Chondrocyte (in vitro differentiated cells): ENCODE measurements at regions not wholly inside any gene's neighbourhood (a gene's known extent, or its start where the extent isn't known, plus 50 kb on each side); places are given as distances from the start of the nearest gene placed in this dataset.

Source experiments
- DNase-seq: peaks from one replicate; pipeline ENCODE4 v3.0.0; 2021; ENCODE audit warnings: mixed read lengths, low spot score
- H3K27ac Mint-ChIP-seq: one replicate; pipeline ENCODE4 v1.8.0; 2021; ENCODE audit warnings: mild to moderate bottlenecking, moderate library complexity, mixed read lengths; ENCODE audit not compliant: unreplicated experiment
- H3K27me3 Mint-ChIP-seq: 2 replicates; pipeline ENCODE4 v1.8.0; 2021; ENCODE audit warnings: low read depth, mixed read lengths
- H3K36me3 Mint-ChIP-seq: 2 replicates; pipeline ENCODE4 v1.8.0; 2021; ENCODE audit warnings: low read depth, mixed read lengths
- H3K4me1 Mint-ChIP-seq: 2 replicates; pipeline ENCODE4 v1.8.0; 2021; ENCODE audit warnings: low read depth, mild to moderate bottlenecking, mixed read lengths
- H3K4me3 Mint-ChIP-seq: one replicate; pipeline ENCODE4 v1.8.0; 2021; ENCODE audit warnings: mild to moderate bottlenecking, moderate library complexity, mixed read lengths; ENCODE audit not compliant: unreplicated experiment
- H3K9me3 Mint-ChIP-seq: 2 replicates; pipeline ENCODE4 v1.8.0; 2021; ENCODE audit warnings: low read depth, mixed read lengths
- TF ChIP-seq, protein P1 (sequence below): fragments of 200-600 bp; sonication (generic); IDR thresholded peaks from 2 replicates; pipeline ENCODE4 v1.5.0; 2021; ENCODE audit warnings: antibody characterized with exemption, mild to moderate bottlenecking, moderate library complexity

DNA sequence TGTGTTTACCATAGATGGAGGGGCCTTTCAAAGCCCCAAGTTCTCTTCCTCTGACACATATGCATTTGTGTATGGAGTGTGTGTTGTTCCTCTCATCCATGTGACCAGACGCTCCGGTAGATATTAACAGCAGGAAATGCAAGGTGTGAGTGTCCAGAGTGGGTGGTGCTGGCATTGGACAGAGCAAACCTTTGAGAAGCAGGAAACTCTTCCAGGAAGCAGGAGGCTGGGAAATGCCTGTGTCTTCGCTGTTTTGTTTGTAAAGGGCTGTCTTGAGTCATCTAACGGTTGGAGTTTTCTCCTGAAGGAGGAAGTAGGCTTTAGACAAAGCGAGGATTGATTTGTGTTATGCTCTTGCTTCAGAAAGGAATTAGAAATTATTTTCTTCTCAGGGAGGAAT lies 370.9 kb downstream of the PLK2 start:
- Mint-ChIP-seq H3K27ac (no peak overlapping the region), H3K27me3 (no peaks in the 10 kb centered on the region), H3K36me3 (no peaks in the 10 kb centered on the region), H3K4me3 (no peak overlapping the region), H3K4me1 (peaks cover 13% of the 10 kb centered on the region), H3K9me3 (no peaks in the 10 kb centered on the region)
- TF ChIP-seq, protein P1, sequence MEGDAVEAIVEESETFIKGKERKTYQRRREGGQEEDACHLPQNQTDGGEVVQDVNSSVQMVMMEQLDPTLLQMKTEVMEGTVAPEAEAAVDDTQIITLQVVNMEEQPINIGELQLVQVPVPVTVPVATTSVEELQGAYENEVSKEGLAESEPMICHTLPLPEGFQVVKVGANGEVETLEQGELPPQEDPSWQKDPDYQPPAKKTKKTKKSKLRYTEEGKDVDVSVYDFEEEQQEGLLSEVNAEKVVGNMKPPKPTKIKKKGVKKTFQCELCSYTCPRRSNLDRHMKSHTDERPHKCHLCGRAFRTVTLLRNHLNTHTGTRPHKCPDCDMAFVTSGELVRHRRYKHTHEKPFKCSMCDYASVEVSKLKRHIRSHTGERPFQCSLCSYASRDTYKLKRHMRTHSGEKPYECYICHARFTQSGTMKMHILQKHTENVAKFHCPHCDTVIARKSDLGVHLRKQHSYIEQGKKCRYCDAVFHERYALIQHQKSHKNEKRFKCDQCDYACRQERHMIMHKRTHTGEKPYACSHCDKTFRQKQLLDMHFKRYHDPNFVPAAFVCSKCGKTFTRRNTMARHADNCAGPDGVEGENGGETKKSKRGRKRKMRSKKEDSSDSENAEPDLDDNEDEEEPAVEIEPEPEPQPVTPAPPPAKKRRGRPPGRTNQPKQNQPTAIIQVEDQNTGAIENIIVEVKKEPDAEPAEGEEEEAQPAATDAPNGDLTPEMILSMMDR: no peak
- no peak for DNase-seq

DNA sequence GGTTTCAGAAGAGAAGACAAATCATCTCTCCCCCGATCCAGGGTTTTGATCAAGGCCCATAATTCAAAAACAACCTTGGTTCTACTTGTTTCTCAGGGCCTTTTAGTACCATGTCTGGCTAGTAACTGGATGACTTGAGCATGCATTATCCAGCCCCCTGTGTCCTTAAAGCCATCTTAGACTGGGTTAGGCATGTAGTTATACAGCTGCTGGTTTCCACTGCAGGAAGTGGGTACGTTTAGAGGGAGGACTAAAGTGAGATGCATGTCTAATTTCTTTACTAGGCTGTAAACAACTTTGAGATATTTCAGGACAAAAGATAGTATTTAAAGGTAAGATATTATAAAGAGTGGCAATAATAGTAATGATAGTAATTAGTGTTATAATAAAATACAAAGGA lies 372.0 kb downstream of the PLK2 start:
- TF ChIP-seq, protein P1: no peak
- DNase-seq: no peak
- Mint-ChIP-seq H3K36me3 (no peaks in the 10 kb centered on the region), H3K27me3 (no peaks in the 10 kb centered on the region), H3K4me3 (no peak overlapping the region), H3K27ac (no peak overlapping the region), H3K4me1 (peaks cover 13% of the 10 kb centered on the region), H3K9me3 (no peaks in the 10 kb centered on the region)

DNA sequence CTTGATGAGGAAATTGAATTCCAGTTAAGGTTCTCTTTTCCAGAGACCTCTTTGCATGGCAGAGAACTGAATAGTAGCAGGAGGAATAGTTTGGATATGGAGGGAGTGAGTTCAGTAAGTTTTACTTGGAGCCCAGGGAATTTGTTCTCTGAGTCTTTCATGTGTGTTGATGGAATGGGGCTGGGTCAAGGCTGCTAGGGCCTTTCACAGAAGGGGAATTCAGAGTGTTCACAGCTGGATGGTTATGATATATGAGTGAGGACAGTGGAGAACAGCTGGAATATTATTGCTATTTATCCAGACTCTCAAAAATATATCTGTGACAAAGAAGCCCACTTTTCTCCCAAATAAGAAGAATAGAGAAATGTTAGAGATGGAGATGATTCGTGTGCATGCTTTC lies 372.8 kb downstream of the PLK2 start:
- peaks cover 13% of the 10 kb centered on the region for H3K4me1 Mint-ChIP-seq
- TF ChIP-seq, protein P1: no peak
- H3K9me3 Mint-ChIP-seq: no peaks in the 10 kb centered on the region
- no peak overlapping the region for H3K27ac Mint-ChIP-seq
- DNase-seq: no peak
- no peaks in the 10 kb centered on the region for H3K27me3 Mint-ChIP-seq
- no peak overlapping the region for H3K4me3 Mint-ChIP-seq
- H3K36me3 Mint-ChIP-seq: no peaks in the 10 kb centered on the region

DNA sequence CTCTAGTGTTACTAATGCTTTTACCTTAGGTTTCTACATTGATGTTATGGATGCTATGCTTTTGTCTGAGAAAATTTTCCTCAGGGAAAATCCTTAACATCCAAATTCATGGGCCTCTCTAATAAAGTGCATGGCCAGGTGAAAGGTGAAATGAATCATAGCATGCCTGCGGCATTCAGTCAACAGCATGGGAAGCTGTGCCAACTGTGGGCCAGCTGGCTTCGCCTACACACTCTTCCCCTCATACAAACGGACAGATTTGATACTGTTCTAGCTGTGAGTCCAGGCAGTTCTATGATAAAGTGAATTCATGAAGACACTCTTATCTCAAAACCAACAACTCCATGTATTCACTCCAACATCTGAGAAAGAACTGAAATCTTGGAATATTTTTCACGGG lies 374.1 kb downstream of the PLK2 start:
- H3K4me3 Mint-ChIP-seq: no peak overlapping the region
- no peak for DNase-seq
- no peaks in the 10 kb centered on the region for H3K27me3 Mint-ChIP-seq
- no peak overlapping the region for H3K27ac Mint-ChIP-seq
- peaks cover 13% of the 10 kb centered on the region for H3K4me1 Mint-ChIP-seq
- TF ChIP-seq, protein P1: no peak
- no peaks in the 10 kb centered on the region for H3K9me3 Mint-ChIP-seq
- H3K36me3 Mint-ChIP-seq: no peaks in the 10 kb centered on the region

DNA sequence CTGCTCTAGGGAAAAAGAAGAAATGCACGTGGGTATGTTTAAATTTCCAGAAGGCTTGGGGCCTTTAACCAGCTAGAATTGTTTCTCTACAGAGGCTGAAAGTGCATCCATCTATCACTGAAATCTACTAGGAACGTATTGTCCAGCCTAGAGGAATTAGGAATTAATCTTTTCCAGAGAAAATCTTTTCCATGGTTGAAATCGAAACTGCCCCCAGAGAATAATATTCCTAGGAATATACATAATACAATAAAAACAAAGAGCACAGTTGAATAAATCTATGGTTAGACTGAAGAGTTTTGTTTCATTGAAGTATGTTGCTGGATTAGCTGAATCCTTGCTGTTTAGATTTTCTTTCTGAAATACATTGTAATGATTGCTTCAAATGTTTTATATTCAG lies 378.5 kb downstream of the PLK2 start:
- H3K9me3 Mint-ChIP-seq: no peaks in the 10 kb centered on the region
- H3K4me3 Mint-ChIP-seq: no peak overlapping the region
- TF ChIP-seq, protein P1: no peak
- no peaks in the 10 kb centered on the region for H3K36me3 Mint-ChIP-seq
- no peak overlapping the region for H3K27ac Mint-ChIP-seq
- H3K4me1 Mint-ChIP-seq: peaks cover 18% of the 10 kb centered on the region
- no peak for DNase-seq
- no peaks in the 10 kb centered on the region for H3K27me3 Mint-ChIP-seq
